ENCODE measurements at regions not wholly inside any gene's neighbourhood (a gene's known extent, or its start where the extent isn't known, plus 50 kb on each side); places are given as distances from the start of the nearest gene placed in this dataset.

DNA sequence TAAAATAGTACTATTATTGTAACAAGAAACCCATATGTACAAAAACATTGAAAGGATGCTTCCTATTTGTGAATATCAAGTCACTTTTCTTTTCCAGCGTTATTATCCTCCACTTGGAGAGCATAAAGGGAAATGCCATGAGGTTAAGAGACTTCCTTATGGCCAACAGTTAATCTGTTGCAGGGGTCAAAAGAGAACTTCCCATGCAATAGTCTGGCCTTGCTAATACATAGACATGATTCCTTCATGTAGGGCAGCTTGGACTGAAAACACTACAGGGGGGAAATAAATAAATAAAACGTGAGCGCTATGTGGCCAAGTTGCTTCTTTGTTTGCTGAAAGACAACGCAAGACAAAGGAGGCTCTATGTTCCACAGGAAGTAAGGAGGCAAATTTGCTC, 269.1 kb upstream of the EDNRB start:
- no peaks in the 10 kb centered on the region for H3K36me3 ChIP-seq (ENCODE audit: low read depth)
- DNase-seq (ENCODE audit: low spot score) = no peak
- ATAC-seq (ENCODE audit: low read depth) = no peak
- no peaks in the 10 kb centered on the region for H3K27me3 ChIP-seq (ENCODE audit: insufficient read depth, poor library complexity, severe bottlenecking)
- no peak overlapping the region for H3K27ac ChIP-seq (ENCODE audit: poor library complexity, severe bottlenecking)
- H3K9me3 ChIP-seq (ENCODE audit: severe bottlenecking) = no peaks in the 10 kb centered on the region
- H3K4me1 ChIP-seq (ENCODE audit: insufficient read depth, poor library complexity, severe bottlenecking) = peaks cover 7% of the 10 kb centered on the region
- TF ChIP-seq, protein P1, sequence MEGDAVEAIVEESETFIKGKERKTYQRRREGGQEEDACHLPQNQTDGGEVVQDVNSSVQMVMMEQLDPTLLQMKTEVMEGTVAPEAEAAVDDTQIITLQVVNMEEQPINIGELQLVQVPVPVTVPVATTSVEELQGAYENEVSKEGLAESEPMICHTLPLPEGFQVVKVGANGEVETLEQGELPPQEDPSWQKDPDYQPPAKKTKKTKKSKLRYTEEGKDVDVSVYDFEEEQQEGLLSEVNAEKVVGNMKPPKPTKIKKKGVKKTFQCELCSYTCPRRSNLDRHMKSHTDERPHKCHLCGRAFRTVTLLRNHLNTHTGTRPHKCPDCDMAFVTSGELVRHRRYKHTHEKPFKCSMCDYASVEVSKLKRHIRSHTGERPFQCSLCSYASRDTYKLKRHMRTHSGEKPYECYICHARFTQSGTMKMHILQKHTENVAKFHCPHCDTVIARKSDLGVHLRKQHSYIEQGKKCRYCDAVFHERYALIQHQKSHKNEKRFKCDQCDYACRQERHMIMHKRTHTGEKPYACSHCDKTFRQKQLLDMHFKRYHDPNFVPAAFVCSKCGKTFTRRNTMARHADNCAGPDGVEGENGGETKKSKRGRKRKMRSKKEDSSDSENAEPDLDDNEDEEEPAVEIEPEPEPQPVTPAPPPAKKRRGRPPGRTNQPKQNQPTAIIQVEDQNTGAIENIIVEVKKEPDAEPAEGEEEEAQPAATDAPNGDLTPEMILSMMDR (IDR thresholded peaks at IDR 0.05; ENCODE audit: poor library complexity, severe bottlenecking) = no peak
- H3K4me3 ChIP-seq (ENCODE audit: severe bottlenecking) = no peak overlapping the region

DNA sequence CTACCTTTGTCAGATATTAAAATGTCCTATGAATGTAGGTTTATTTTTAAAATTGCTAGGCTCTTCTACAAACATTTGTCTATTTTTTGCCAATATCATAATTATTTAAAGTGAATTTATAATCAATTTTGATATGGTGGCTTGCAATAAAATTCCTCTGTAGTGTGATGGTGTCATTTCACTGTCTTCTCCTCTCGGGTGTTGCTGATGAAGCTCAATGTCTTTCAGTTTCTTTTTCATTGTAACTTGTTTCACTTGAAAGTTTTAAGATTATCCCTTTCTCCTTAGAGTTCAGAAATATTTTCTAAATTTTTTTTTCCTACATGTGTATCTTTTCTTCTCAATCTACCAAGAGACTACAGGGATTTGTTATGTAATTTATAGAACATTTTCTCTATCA, 267.1 kb upstream of the EDNRB start:
- Histone ChIP-seq H3K9me3 (ENCODE audit: severe bottlenecking) (no peaks in the 10 kb centered on the region), H3K27me3 (ENCODE audit: insufficient read depth, poor library complexity, severe bottlenecking) (no peaks in the 10 kb centered on the region), H3K4me3 (ENCODE audit: severe bottlenecking) (no peak overlapping the region), H3K36me3 (ENCODE audit: low read depth) (no peaks in the 10 kb centered on the region), H3K4me1 (ENCODE audit: insufficient read depth, poor library complexity, severe bottlenecking) (peaks cover 8% of the 10 kb centered on the region), H3K27ac (ENCODE audit: poor library complexity, severe bottlenecking) (no peak overlapping the region)
- ATAC-seq (ENCODE audit: low read depth) = no peak
- TF ChIP-seq, protein P1 (IDR thresholded peaks at IDR 0.05; ENCODE audit: poor library complexity, severe bottlenecking) = no peak
- DNase-seq (ENCODE audit: low spot score) = no peak

DNA sequence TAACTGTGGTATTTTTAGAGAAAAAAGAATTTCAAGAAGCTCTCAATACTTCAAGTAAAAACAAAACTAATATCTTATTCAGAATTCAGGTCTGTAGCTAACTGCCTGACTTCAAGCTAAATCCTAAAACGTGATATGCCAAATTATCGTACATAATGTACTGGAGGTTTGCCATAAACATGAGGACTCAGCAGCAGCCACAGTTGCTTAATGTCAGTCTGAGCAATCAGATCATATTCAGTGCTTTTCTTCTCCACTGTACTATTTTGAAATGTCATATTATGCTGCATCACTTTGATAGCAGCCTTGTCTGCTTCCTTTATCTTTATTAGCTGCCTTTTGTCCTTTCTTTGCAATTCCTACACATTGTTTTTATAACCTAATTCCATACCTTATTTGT, 265.1 kb upstream of the EDNRB start:
- ATAC-seq (ENCODE audit: low read depth) (peak; percentile 69), DNase-seq (ENCODE audit: low spot score) (no peak)
- Histone ChIP-seq H3K9me3 (ENCODE audit: severe bottlenecking) (no peaks in the 10 kb centered on the region), H3K27ac (ENCODE audit: poor library complexity, severe bottlenecking) (peak overlapping the region; percentile 66), H3K4me3 (ENCODE audit: severe bottlenecking) (no peak overlapping the region), H3K4me1 (ENCODE audit: insufficient read depth, poor library complexity, severe bottlenecking) (peaks cover 8% of the 10 kb centered on the region), H3K36me3 (ENCODE audit: low read depth) (no peaks in the 10 kb centered on the region), H3K27me3 (ENCODE audit: insufficient read depth, poor library complexity, severe bottlenecking) (no peaks in the 10 kb centered on the region)
- TF ChIP-seq, protein P1 (IDR thresholded peaks at IDR 0.05; ENCODE audit: poor library complexity, severe bottlenecking) = no peak

DNA sequence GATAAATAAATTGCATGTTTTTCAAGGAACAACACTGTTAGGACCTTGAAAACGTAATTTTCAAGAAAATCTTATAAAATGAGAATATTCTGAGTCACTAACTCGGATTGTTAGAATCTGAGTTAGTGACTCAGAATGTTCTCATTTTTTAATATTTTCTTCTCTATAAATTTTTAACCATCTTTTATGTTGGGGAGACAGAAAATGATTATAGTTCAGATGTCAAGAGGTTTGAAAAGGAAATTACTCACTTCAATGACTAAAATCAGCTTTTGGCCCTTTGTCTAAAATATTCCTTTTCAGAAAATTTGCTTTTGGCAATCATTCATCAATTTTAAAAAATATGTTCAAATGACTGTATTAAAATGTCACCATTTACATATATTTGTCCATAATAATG, 264.2 kb upstream of the EDNRB start:
- Histone ChIP-seq H3K27ac (ENCODE audit: poor library complexity, severe bottlenecking) (peak overlapping the region; percentile 66), H3K9me3 (ENCODE audit: severe bottlenecking) (no peaks in the 10 kb centered on the region), H3K4me3 (ENCODE audit: severe bottlenecking) (no peak overlapping the region), H3K36me3 (ENCODE audit: low read depth) (no peaks in the 10 kb centered on the region), H3K4me1 (ENCODE audit: insufficient read depth, poor library complexity, severe bottlenecking) (peaks cover 8% of the 10 kb centered on the region), H3K27me3 (ENCODE audit: insufficient read depth, poor library complexity, severe bottlenecking) (no peaks in the 10 kb centered on the region)
- DNase-seq (ENCODE audit: low spot score) (no peak), ATAC-seq (ENCODE audit: low read depth) (no peak)
- TF ChIP-seq, protein P1 (IDR thresholded peaks at IDR 0.05; ENCODE audit: poor library complexity, severe bottlenecking) = no peak

DNA sequence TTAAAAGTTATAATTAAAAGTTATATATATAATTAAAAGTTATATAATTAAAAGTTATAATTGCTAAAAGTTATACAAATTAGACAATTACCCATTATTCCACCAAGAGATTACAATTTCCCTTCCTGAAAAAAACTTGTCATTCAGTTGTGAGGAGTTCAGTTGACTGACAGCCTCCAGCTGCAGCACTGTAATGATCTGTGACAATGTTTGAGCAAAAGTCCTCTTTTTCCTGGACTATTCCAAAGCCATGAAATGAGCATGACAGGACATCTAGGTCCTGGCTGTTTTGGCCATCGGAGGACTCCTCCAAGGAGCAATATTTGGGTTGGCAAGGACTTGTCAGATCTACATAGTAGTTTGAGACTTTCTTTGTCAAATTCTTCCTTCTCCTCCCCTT, 258.7 kb upstream of the EDNRB start:
- no peaks in the 10 kb centered on the region for H3K4me1 ChIP-seq (ENCODE audit: insufficient read depth, poor library complexity, severe bottlenecking)
- H3K9me3 ChIP-seq (ENCODE audit: severe bottlenecking) = no peaks in the 10 kb centered on the region
- H3K27me3 ChIP-seq (ENCODE audit: insufficient read depth, poor library complexity, severe bottlenecking) = no peaks in the 10 kb centered on the region
- H3K4me3 ChIP-seq (ENCODE audit: severe bottlenecking) = no peak overlapping the region
- H3K36me3 ChIP-seq (ENCODE audit: low read depth) = no peaks in the 10 kb centered on the region
- H3K27ac ChIP-seq (ENCODE audit: poor library complexity, severe bottlenecking) = no peak overlapping the region
- no peak for ATAC-seq (ENCODE audit: low read depth)
- TF ChIP-seq, protein P1 (IDR thresholded peaks at IDR 0.05; ENCODE audit: poor library complexity, severe bottlenecking) = no peak
- DNase-seq (ENCODE audit: low spot score) = no peak

Data from RWPE2 (cell line).